ENCODE measurements at regions not wholly inside any gene's neighbourhood (a gene's known extent, or its start where the extent isn't known, plus 50 kb on each side); places are given as distances from the start of the nearest gene placed in this dataset.

GRCh38 chr3:106792716-106793115 is 584.5 kb upstream of the CCDC54 start:
- ATAC-seq = no peak
- TF ChIP-seq ISL1 (CRISPR knock-in tag; IDR thresholded peaks at IDR 0.05) (no peak), CSDC2 (CRISPR knock-in tag; IDR thresholded peaks at IDR 0.05) (no peak), RARB (CRISPR knock-in tag; IDR thresholded peaks at IDR 0.05) (no peak), CREB5 (CRISPR knock-in tag; IDR thresholded peaks at IDR 0.05; ENCODE audit: low read depth) (no peak)

- no peak for ATAC-seq
- TF ChIP-seq TSHZ2 (CRISPR knock-in tag; IDR thresholded peaks at IDR 0.05) (no peak), ZNF70 (CRISPR knock-in tag; IDR thresholded peaks at IDR 0.05) (no peak)
Measured at GRCh38 chr3:106794442-106794841, 582.8 kb upstream of the CCDC54 start.

GRCh38 chr3:106795553-106795952 is 581.7 kb upstream of the CCDC54 start:
- TF ChIP-seq SNAI2 (CRISPR knock-in tag; IDR thresholded peaks at IDR 0.05) = no peak
- TF ChIP-seq ZNF8 (CRISPR knock-in tag; IDR thresholded peaks at IDR 0.05) = no peak
- no peak for TF ChIP-seq GLIS3 (CRISPR knock-in tag; IDR thresholded peaks at IDR 0.05)
- no peak for TF ChIP-seq BACH2 (CRISPR knock-in tag; IDR thresholded peaks at IDR 0.05; ENCODE audit: borderline replicate concordance)
- TF ChIP-seq ESRRG (CRISPR knock-in tag; IDR thresholded peaks at IDR 0.05) = no peak
- TF ChIP-seq TCF4 (CRISPR knock-in tag; IDR thresholded peaks at IDR 0.05; ENCODE audit: borderline replicate concordance) = no peak
- no peak for TF ChIP-seq RARB (CRISPR knock-in tag; IDR thresholded peaks at IDR 0.05)
- no peak for TF ChIP-seq ZNF70 (CRISPR knock-in tag; IDR thresholded peaks at IDR 0.05)
- no peak for ATAC-seq

- no peak for ATAC-seq
- no peak for TF ChIP-seq POU6F1 (CRISPR knock-in tag; IDR thresholded peaks at IDR 0.05; ENCODE audit: borderline replicate concordance, low read depth)
- no peak for TF ChIP-seq CSDC2 (CRISPR knock-in tag; IDR thresholded peaks at IDR 0.05)
- TF ChIP-seq PATZ1 (CRISPR knock-in tag; IDR thresholded peaks at IDR 0.05; ENCODE audit: borderline replicate concordance) = no peak
- no peak for TF ChIP-seq ZFP3 (CRISPR knock-in tag; IDR thresholded peaks at IDR 0.05)
- no peak for TF ChIP-seq ZNF565 (CRISPR knock-in tag; conservative IDR thresholded peaks at IDR 0.05; ENCODE audit: low read depth)
- no peak for TF ChIP-seq SNAI2 (CRISPR knock-in tag; IDR thresholded peaks at IDR 0.05)
- TF ChIP-seq OSR1 (CRISPR knock-in tag; IDR thresholded peaks at IDR 0.05) = no peak
- TF ChIP-seq BACH2 (CRISPR knock-in tag; IDR thresholded peaks at IDR 0.05; ENCODE audit: borderline replicate concordance) = no peak
- no peak for TF ChIP-seq ESRRG (CRISPR knock-in tag; IDR thresholded peaks at IDR 0.05)
- no peak for TF ChIP-seq CSRNP3 (CRISPR knock-in tag; IDR thresholded peaks at IDR 0.05)
- TF ChIP-seq GLIS3 (CRISPR knock-in tag; IDR thresholded peaks at IDR 0.05) = no peak
- TF ChIP-seq ZFP30 (CRISPR knock-in tag; IDR thresholded peaks at IDR 0.05) = no peak
- TF ChIP-seq ZC3H10 (CRISPR knock-in tag; IDR thresholded peaks at IDR 0.05) = no peak
- no peak for TF ChIP-seq ZNF70 (CRISPR knock-in tag; IDR thresholded peaks at IDR 0.05)
Measured at GRCh38 chr3:106797461-106797860, 579.8 kb upstream of the CCDC54 start.

Measured in SK-N-SH treated with all-trans-retinoic acid at 6 μM for 48 hours (cell line).